ENCODE measurements at regions not wholly inside any gene's neighbourhood (a gene's known extent, or its start where the extent isn't known, plus 50 kb on each side); places are given as distances from the start of the nearest gene placed in this dataset.

DNA sequence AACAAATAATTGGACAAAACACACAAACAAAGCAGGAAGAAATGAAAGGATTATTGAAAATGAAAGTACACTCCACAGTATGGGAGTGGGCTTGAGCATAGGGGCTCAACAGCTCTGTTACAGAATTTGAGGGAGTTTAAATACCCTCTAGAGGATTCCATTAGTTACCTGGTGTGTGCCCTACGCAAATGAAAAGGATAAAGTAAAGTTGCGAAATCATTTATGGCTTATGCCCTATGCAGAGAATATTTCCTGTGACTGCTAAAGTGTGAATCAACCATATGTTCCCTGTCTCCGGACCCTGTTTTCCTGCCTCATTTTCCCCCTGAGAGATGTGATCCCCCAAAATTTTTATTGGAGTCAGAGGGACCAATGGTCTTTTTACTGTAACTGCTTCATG, 634.6 kb upstream of the CNTNAP2 start:
- no peak for TF ChIP-seq POLR2A (IDR thresholded peaks at IDR 0.05)
- TF ChIP-seq, protein P1, sequence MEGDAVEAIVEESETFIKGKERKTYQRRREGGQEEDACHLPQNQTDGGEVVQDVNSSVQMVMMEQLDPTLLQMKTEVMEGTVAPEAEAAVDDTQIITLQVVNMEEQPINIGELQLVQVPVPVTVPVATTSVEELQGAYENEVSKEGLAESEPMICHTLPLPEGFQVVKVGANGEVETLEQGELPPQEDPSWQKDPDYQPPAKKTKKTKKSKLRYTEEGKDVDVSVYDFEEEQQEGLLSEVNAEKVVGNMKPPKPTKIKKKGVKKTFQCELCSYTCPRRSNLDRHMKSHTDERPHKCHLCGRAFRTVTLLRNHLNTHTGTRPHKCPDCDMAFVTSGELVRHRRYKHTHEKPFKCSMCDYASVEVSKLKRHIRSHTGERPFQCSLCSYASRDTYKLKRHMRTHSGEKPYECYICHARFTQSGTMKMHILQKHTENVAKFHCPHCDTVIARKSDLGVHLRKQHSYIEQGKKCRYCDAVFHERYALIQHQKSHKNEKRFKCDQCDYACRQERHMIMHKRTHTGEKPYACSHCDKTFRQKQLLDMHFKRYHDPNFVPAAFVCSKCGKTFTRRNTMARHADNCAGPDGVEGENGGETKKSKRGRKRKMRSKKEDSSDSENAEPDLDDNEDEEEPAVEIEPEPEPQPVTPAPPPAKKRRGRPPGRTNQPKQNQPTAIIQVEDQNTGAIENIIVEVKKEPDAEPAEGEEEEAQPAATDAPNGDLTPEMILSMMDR (IDR thresholded peaks at IDR 0.05), result no peak

All from esophagus squamous epithelium (tissue), 4 donors.